ENCODE measurements at regions not wholly inside any gene's neighbourhood (a gene's known extent, or its start where the extent isn't known, plus 50 kb on each side); places are given as distances from the start of the nearest gene placed in this dataset.

- no peaks in the 10 kb centered on the region for H3K79me2 ChIP-seq (replicated peaks; ENCODE audit: insufficient read depth, low read length)
- no peaks in the 10 kb centered on the region for H3K9me3 ChIP-seq (ENCODE audit: low read length)
- H3K27ac ChIP-seq (ENCODE audit: low read length) = no peak overlapping the region
- H3K9me2 ChIP-seq (ENCODE audit: insufficient read depth, low read length) = no peaks in the 10 kb centered on the region
- TF ChIP-seq TAF1 (IDR thresholded peaks at IDR 0.05; ENCODE audit: low read depth) = no peak
- no peak for TF ChIP-seq MXI1 (conservative IDR thresholded peaks at IDR 0.05; ENCODE audit: poor library complexity, severe bottlenecking)
- TF ChIP-seq SMC3 (conservative IDR thresholded peaks at IDR 0.05; ENCODE audit: poor library complexity) = no peak
- no peak for TF ChIP-seq EP300 (conservative IDR thresholded peaks at IDR 0.05; ENCODE audit: poor library complexity, severe bottlenecking)
- no peak for TF ChIP-seq RAD21 (conservative IDR thresholded peaks at IDR 0.05)
- TF ChIP-seq CTCF (IDR thresholded peaks at IDR 0.05; ENCODE audit: poor library complexity, severe bottlenecking) = no peak
- TF ChIP-seq EZH2 (IDR thresholded peaks at IDR 0.05; ENCODE audit: borderline replicate concordance, insufficient read depth, low read length, poor library complexity, severe bottlenecking) = no peak
- no peaks in the 10 kb centered on the region for H3K27me3 ChIP-seq (ENCODE audit: insufficient read depth, low read depth, low read length)
- no peak overlapping the region for H2AFZ ChIP-seq (ENCODE audit: low read depth, low read length)
- no peaks in the 10 kb centered on the region for H3F3A ChIP-seq (ENCODE audit: insufficient read depth, low read length, poor library complexity, severe bottlenecking)
- no peak overlapping the region for H3K4me2 ChIP-seq (ENCODE audit: low read length)
- H4K20me1 ChIP-seq (ENCODE audit: insufficient read depth) = no peaks in the 10 kb centered on the region
- H3K9ac ChIP-seq (ENCODE audit: low read length) = no peak overlapping the region
- no peaks in the 10 kb centered on the region for H3K36me3 ChIP-seq (ENCODE audit: insufficient read depth, low read length)
- no peak overlapping the region for H3K4me3 ChIP-seq (ENCODE audit: low read length)
Observed at GRCh38 chr6:103791458-103791857, 1068.3 kb downstream of the HACE1 start.

GRCh38 chr6:103784117-103784516 is 1075.6 kb downstream of the HACE1 start:
- H3K79me2 ChIP-seq (replicated peaks; ENCODE audit: insufficient read depth, low read length) = no peaks in the 10 kb centered on the region
- no peak overlapping the region for H3K27ac ChIP-seq (ENCODE audit: low read length)
- H3K36me3 ChIP-seq (ENCODE audit: insufficient read depth, low read length) = no peaks in the 10 kb centered on the region
- H3K9me3 ChIP-seq (ENCODE audit: low read length) = no peaks in the 10 kb centered on the region
- no peak overlapping the region for H2AFZ ChIP-seq (ENCODE audit: low read depth, low read length)
- H3F3A ChIP-seq (ENCODE audit: insufficient read depth, low read length, poor library complexity, severe bottlenecking) = no peaks in the 10 kb centered on the region
- no peak overlapping the region for H3K4me2 ChIP-seq (ENCODE audit: low read length)
- no peaks in the 10 kb centered on the region for H3K27me3 ChIP-seq (ENCODE audit: insufficient read depth, low read depth, low read length)
- H3K9ac ChIP-seq (ENCODE audit: low read length) = no peak overlapping the region
- H4K20me1 ChIP-seq (ENCODE audit: insufficient read depth) = no peaks in the 10 kb centered on the region
- TF ChIP-seq TAF1 (IDR thresholded peaks at IDR 0.05; ENCODE audit: low read depth) (no peak), MXI1 (conservative IDR thresholded peaks at IDR 0.05; ENCODE audit: poor library complexity, severe bottlenecking) (no peak), EP300 (conservative IDR thresholded peaks at IDR 0.05; ENCODE audit: poor library complexity, severe bottlenecking) (no peak), REST (IDR thresholded peaks at IDR 0.05; ENCODE audit: borderline replicate concordance) (no peak), POLR2AphosphoS5 (IDR thresholded peaks at IDR 0.05) (no peak), SMC3 (conservative IDR thresholded peaks at IDR 0.05; ENCODE audit: poor library complexity) (no peak), RAD21 (conservative IDR thresholded peaks at IDR 0.05) (no peak), EZH2 (IDR thresholded peaks at IDR 0.05; ENCODE audit: borderline replicate concordance, insufficient read depth, low read length, poor library complexity, severe bottlenecking) (no peak), CTCF (IDR thresholded peaks at IDR 0.05; ENCODE audit: poor library complexity, severe bottlenecking) (no peak)
- no peak overlapping the region for H3K4me3 ChIP-seq (ENCODE audit: low read length)
- H3K9me2 ChIP-seq (ENCODE audit: insufficient read depth, low read length) = no peaks in the 10 kb centered on the region
